ENCODE measurements at regions not wholly inside any gene's neighbourhood (a gene's known extent, or its start where the extent isn't known, plus 50 kb on each side); places are given as distances from the start of the nearest gene placed in this dataset.

DNA sequence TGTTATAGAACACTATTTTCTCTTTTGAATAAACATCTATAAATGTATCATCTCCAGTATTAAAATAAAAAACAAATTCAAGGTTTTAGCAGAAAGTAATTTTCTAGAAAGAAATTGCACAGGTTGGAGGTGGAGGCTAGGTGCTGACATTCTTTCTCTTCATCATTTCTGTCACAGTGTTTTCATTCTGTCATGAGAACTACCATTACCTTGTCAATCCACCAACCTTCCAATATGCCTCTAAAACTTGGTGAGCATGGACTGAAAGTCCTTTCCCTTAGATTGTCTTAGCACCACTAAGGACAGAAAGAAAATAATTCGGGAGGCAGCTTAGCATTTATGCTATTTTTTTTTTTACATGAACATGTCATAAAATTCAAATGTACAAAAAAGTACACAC, 596.2 kb upstream of the DPPA4 start:
- TF ChIP-seq POLR2A (IDR thresholded peaks at IDR 0.05) (no peak), CTCF (IDR thresholded peaks at IDR 0.05) (no peak)

Measured in Peyer's patch (tissue), 4 donors.